Lower leg skin (tissue), 4 donors: ENCODE measurements at regions not wholly inside any gene's neighbourhood (a gene's known extent, or its start where the extent isn't known, plus 50 kb on each side); places are given as distances from the start of the nearest gene placed in this dataset.

Experiments used
- DNase-seq, 2 donors: peaks; one replicate each; pipeline ENCODE4 v3.0.0-alpha.2; 2019; ENCODE audit warnings: low spot score in 2 of 2
- H3K4me3 ChIP-seq: fragments of 200-600 bp; sonication (generic); 2 replicates; pipeline ENCODE4 v1.5.1; 2017; ENCODE audit warnings: mild to moderate bottlenecking, low read depth; ENCODE audit not compliant: poor library complexity, severe bottlenecking
- POLR2A ChIP-seq, 2 donors: fragments of 450-650 bp; IDR thresholded peaks; one replicate each; pipeline ENCODE4 v1.6.1; 2016 to 2017; ENCODE audit warnings: antibody characterized with exemption in 2 of 2, mild to moderate bottlenecking in 1 of 2, moderate library complexity in 1 of 2
- WGBS, 2 donors: methylation state at CpG; one replicate each; pipeline ENCODE4 v1.1.5; 2018; 5-methylcytosine and 5-hydroxymethylcytosine counted together
- intact Hi-C: fragments of 100-400 bp; cut with DNase I; formaldehyde crosslinking; loops from one replicate; pipeline ENCODE4 v1.15.0; 2023; ENCODE audit warnings: low total_unique reads
- TF ChIP-seq, protein P1 (sequence below), 3 donors: fragments of 450-650 bp; IDR thresholded peaks; one replicate each; pipeline ENCODE4 v1.5.1; 2016; ENCODE audit warnings: antibody characterized with exemption in 3 of 3, mild to moderate bottlenecking in 3 of 3, moderate library complexity in 2 of 3

DNA sequence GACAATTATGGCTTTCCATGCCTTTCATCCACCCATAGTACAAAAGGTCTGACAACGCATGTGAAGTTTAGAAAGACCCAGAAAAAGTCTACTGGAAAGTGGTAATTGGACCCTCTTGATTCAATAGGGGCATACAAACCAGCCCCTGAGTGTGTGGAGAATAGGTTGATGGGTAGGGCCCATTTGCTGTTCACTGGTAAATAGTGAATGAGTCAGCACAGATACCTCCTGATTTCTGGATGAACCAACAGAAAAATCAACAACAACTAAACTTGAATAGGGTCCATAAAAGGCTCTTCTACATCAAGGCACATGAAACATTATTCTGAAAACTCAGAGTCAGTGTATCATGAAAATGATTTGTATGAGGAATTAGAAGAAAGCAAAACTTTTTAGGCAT, 235.4 kb upstream of the SLC35B3 start:
- intact Hi-C loops = no loop called here
- TF ChIP-seq, protein P1, sequence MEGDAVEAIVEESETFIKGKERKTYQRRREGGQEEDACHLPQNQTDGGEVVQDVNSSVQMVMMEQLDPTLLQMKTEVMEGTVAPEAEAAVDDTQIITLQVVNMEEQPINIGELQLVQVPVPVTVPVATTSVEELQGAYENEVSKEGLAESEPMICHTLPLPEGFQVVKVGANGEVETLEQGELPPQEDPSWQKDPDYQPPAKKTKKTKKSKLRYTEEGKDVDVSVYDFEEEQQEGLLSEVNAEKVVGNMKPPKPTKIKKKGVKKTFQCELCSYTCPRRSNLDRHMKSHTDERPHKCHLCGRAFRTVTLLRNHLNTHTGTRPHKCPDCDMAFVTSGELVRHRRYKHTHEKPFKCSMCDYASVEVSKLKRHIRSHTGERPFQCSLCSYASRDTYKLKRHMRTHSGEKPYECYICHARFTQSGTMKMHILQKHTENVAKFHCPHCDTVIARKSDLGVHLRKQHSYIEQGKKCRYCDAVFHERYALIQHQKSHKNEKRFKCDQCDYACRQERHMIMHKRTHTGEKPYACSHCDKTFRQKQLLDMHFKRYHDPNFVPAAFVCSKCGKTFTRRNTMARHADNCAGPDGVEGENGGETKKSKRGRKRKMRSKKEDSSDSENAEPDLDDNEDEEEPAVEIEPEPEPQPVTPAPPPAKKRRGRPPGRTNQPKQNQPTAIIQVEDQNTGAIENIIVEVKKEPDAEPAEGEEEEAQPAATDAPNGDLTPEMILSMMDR (IDR thresholded peaks at IDR 0.05) = no peak
- no peak for DNase-seq
- H3K4me3 ChIP-seq = no peak overlapping the region
- 92 to 96% methylated on average over 1 of the region's 1 CpG for WGBS, 2 donors

DNA sequence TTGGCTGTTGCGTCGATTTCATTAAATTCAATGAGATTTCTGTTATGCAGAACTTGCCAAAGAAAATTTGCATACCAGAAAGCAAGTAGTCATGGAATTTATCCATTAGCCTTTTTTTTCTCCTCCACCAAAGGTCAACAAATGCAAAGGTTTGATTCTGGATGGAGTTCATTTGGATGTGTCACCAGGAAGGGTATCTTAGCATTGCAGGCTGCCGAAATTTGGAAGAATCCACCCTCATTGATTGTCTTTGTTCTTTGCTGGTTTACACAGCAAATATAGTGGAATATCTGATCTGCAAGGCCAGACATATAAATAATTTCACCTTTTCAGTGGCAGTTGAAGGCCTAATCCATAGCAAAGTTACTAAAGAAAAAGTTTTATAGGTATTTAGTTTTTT, 229.4 kb upstream of the SLC35B3 start:
- DNase-seq = no peak
- 84 to 89% methylated on average over 3 of the region's 3 CpGs for WGBS, 2 donors
- no peak for TF ChIP-seq POLR2A (IDR thresholded peaks at IDR 0.05)
- TF ChIP-seq, protein P1 (IDR thresholded peaks at IDR 0.05) = no peak
- intact Hi-C loops = no loop called here
- H3K4me3 ChIP-seq = no peak overlapping the region

DNA sequence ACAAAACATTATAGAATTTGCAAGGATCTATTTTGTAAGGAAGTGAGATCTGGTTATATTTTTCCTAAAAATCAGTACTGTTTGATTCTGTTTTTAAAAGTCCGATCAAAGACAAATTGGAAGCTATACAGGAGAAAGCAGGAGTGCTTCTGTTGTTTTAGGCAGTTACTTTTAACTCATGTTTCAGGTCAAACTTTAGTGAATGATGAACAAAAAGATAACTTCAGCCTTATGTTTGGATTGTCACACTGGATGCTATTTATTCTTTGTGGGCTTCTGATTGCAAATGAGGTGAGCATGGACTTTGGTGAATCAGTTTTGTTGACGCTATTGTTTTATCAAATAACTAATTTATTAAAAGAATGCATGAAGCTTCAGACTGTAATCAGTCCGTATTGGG, 228.7 kb upstream of the SLC35B3 start:
- H3K4me3 ChIP-seq = no peak overlapping the region
- no peak for DNase-seq
- no peak for TF ChIP-seq POLR2A (IDR thresholded peaks at IDR 0.05)
- TF ChIP-seq, protein P1 (IDR thresholded peaks at IDR 0.05) = no peak
- intact Hi-C loops = no loop called here
- 86 to 91% methylated on average over 3 of the region's 3 CpGs for WGBS, 2 donors

DNA sequence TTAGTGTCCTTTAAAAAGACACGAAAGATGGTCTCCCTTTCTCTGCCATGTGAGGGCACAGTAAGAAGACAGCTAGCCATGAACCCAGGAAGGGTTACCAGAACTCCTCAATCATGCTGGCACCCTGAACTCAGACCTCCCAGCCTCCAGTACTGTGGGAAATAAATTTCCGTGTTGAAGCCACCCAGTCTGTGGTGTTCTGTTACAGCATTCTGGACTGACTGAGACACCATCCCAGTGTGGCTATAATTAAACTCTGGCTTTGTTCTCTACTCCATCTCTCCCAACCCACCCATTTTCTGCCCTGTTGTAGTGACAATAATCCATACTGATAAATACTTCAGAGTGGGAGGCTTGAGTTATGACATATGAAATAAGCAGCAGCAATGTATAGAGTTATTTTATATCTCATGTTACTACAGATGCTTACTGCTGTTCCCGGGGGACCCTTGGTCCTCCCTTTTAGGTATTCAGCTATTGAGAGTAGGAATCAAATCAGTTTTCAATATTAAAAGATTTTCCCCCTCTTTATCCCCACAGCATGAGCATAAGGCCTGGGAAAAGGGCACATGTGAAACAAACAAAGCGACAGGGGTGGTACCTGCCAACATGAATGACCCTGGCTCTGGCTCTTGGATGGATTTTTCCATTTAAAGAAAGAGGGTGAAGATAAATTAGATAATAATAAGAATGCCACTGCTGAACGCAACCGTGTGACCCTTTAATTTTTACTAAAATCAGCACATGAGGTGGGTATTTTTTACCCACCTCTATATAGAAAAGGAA, 224.3 kb upstream of the SLC35B3 start:
- WGBS, 2 donors = 90 to 94% methylated on average over 6 of the region's 6 CpGs
- intact Hi-C loops = no loop called here
- H3K4me3 ChIP-seq = no peak overlapping the region
- TF ChIP-seq, protein P1 (IDR thresholded peaks at IDR 0.05) = no peak
- no peak for TF ChIP-seq POLR2A (IDR thresholded peaks at IDR 0.05)
- no peak for DNase-seq

DNA sequence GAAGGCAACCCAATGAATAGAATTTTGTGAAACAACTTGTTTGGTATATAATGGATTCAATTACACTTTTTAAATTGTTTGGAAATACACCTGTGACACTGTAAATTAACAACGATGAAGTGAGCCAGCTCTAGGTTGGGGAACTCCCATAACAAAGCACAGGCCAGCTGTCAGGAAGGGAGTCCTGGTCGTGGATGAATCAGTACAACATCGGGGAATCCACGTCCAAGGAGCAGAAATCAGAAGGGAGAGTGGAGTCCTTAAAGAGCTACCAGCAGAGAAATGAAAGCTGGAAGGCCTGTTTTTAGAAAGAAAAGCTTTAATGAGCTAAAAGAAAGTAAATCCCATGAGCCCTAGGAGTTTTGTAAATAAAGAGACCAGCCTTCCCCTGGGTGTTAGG, 223.1 kb upstream of the SLC35B3 start:
- WGBS, 2 donors = 25 to 26% methylated on average over 4 of the region's 4 CpGs

More for the DNA sequence above, 223.1 kb upstream of the SLC35B3 start:
- DNase-seq = no peak
- TF ChIP-seq, protein P1 (IDR thresholded peaks at IDR 0.05) = no peak
- TF ChIP-seq POLR2A (IDR thresholded peaks at IDR 0.05) = no peak
- intact Hi-C loops = no loop called here
- H3K4me3 ChIP-seq = no peak overlapping the region
